ENCODE measurements at regions not wholly inside any gene's neighbourhood (a gene's known extent, or its start where the extent isn't known, plus 50 kb on each side); places are given as distances from the start of the nearest gene placed in this dataset.

DNA sequence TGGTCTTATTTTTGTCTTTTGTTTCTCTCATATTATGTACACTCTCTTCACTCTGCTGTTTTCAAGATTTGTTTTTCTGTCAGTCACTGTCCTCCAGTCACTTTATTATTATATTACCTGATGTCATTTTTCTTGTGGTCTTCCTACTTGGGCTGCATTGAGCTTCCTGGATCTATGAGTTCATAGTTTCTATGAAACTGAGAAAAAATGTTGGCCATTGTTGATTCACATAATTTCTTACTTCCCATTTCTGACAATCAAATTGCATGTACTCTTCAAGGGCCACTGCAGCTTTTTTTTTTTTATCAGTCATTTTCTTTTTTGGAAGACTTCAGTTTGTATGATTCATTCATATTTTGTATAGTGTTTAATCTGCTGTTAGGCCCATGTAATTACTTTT lies 1180.6 kb upstream of the GBE1 start:
- in situ Hi-C loops (cut with HindIII; ENCODE audit: low sequenced_read_pairs) = no loop called here

DNA sequence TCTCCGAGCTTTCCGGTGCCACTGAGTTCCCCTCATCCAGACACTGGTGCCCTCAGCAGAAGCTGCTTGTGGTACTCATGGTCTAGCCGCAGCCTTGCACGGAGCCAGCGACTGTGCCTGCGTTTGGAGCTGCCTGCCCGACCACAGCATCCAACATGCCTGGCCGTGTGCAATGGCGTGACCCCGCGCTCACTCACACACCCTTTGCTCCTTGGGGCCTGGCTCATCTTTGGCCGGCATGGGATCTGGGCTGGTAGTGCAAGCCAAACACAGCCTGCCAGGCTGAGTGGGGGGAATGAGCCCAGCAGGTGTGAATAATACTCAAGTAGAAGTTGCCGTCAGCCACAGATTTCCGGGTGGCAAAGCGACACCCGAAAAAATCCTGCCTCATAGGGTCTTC lies 1178.7 kb upstream of the GBE1 start:
- in situ Hi-C loops (cut with HindIII; ENCODE audit: low sequenced_read_pairs) = no loop called here

- in situ Hi-C loops (cut with HindIII; ENCODE audit: low sequenced_read_pairs) = no loop called here
Measured at GRCh38 chr3:82939491-82940097, 1178.1 kb upstream of the GBE1 start.

- in situ Hi-C loops (cut with HindIII; ENCODE audit: low sequenced_read_pairs) = no loop called here
Measured at GRCh38 chr3:82938821-82939328, 1177.4 kb upstream of the GBE1 start.

- in situ Hi-C loops (cut with HindIII; ENCODE audit: low sequenced_read_pairs) = no loop called here
Measured at GRCh38 chr3:82927309-82928253, 1166.1 kb upstream of the GBE1 start.

DNA sequence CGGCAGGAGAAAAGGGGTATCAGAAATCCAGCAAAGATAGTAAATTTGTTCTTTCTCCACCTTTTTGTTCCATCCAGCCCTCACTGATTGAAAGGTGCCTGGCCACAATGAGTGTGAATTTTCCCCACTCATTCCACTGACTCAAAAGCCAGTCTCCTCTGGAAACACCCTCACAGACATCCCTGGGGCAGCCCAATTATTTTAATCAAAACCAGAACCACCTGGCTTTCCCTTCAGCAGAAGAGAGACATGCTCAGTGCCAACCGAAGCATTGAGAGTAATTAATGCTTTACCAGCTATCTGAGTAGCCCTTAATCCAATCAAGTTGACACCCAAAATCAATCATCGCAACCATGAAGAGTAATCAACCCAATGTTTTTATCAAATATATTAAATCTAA lies 1129.6 kb upstream of the GBE1 start:
- in situ Hi-C loops (cut with HindIII; ENCODE audit: low sequenced_read_pairs) = no loop called here

GRCh38 chr3:82883072-82883471 lies 1121.6 kb upstream of the GBE1 start:
- in situ Hi-C loops (cut with HindIII; ENCODE audit: low sequenced_read_pairs) = no loop called here

GRCh38 chr3:82875401-82875800 lies 1114.0 kb upstream of the GBE1 start:
- in situ Hi-C loops (cut with HindIII; ENCODE audit: low sequenced_read_pairs) = no loop called here

DNA sequence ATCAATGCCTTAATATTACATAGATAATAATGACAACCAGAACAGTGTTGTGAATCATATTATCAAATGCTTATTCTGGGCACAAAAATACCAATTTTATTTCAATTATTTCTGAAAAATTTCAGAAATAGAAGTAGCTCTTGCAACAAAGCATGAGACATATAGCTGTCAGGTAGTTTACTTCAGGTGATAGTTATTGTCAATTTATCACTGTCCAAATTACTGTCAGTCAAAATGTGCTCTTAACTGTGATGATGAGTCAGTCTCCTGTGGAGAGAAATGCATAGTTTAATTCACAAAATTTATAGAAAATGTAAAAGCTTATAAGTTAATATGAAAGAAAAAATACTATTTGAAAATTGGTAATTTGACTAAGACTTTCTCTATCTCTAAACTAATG lies 1078.4 kb upstream of the GBE1 start:
- in situ Hi-C loops (cut with HindIII; ENCODE audit: low sequenced_read_pairs) = no loop called here

DNA sequence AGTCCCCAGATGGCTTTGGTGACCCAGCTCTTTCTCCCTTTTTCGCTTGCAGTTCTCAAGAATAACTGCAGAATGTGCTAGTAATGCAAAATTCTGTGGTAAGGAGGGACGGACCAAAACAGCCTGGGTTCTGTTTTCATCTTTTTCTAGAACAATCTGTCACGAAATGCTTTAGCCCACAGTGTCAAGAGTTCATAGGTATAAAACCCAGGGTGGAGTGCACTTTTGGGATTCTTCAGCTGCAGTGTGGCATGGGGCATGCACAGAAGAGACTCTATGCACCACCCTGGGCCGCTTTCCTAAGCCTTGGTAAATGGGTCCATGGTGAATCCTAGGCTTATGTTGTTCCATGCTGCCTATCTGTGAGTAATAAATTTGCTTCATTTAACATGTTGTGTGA lies 1072.7 kb upstream of the GBE1 start:
- in situ Hi-C loops (cut with HindIII; ENCODE audit: low sequenced_read_pairs) = no loop called here

DNA sequence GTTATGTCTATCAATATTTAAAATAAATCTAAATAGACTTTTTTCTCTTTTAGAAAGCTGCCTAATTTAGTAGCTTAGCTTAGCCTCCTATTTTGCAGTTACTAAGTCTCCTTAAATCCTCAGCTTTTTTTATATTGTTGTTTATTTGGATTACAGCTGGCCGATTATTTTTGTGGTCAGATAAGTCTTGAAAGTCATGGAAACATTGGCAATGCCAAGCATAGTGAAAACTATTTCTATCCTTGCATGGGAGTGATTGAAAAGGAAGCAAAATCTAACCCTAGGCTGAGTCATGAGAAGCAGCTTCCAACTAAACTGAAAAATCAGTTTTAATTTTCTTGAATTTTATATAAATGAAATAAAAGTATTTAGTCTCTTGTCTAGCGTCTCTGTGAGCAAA lies 1063.0 kb upstream of the GBE1 start:
- in situ Hi-C loops (cut with HindIII; ENCODE audit: low sequenced_read_pairs) = no loop called here

- in situ Hi-C loops (cut with HindIII; ENCODE audit: low sequenced_read_pairs) = no loop called here
Measured at GRCh38 chr3:82816086-82816485, 1054.6 kb upstream of the GBE1 start.

DNA sequence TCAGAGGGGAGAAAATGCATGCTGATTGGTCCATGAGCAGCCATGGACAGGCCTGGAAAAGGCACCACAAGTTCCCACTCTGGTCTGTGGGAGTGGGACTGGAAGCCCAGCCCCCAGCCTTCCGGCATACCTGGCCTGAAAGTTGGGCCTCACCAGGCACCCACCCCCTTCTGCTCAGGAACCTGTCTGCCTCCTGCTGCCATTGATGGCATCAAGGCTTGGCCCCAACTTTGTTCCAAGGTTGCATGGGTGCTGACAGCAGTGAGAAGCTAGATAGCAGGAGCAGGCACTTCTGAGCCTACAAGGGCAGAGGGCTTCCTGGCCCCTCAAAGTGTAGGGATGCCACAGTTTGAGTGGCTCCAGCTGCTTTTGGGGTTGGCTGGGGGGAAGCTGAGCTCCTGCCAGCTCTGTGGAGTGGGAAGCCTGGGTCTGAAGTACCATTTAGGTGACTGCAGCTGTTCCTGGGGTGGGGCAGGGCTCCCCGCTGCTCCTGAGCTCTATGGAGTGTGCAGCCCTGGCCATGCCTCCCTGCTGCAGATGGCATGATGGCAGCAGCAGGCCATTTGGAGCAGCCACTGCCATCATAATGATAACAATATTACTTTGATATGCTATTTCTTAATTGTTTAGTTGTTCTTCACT lies 1054.1 kb upstream of the GBE1 start:
- in situ Hi-C loops (cut with HindIII; ENCODE audit: low sequenced_read_pairs) = no loop called here

- in situ Hi-C loops (cut with HindIII; ENCODE audit: low sequenced_read_pairs) = no loop called here
Measured at GRCh38 chr3:82814660-82815059, 1053.2 kb upstream of the GBE1 start.

GRCh38 chr3:82807781-82808180 lies 1046.3 kb upstream of the GBE1 start:
- in situ Hi-C loops (cut with HindIII; ENCODE audit: low sequenced_read_pairs) = no loop called here

DNA sequence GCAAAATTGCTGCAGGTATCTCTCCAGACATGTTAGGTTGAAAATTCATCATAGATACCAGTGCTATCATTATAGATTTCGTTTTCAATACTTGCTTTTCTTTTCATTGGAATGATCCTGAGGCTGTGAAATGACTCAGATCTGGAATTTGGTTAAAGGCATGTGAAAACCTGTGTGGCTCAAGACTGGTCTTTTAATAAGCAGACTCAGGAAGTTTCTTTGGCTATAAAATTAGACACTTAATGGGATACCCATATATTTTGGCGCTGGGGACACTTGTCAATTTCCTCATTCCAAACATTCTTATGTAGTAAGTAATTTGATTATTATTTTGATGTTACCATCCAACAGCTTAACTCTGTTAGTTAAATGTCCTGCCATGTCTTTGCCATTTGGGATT lies 1041.1 kb upstream of the GBE1 start:
- in situ Hi-C loops (cut with HindIII; ENCODE audit: low sequenced_read_pairs) = no loop called here

- in situ Hi-C loops (cut with HindIII; ENCODE audit: low sequenced_read_pairs) = no loop called here
Measured at GRCh38 chr3:82800248-82800647, 1038.8 kb upstream of the GBE1 start.

- in situ Hi-C loops (cut with HindIII; ENCODE audit: low sequenced_read_pairs) = no loop called here
Measured at GRCh38 chr3:82796765-82797164, 1035.3 kb upstream of the GBE1 start.

DNA sequence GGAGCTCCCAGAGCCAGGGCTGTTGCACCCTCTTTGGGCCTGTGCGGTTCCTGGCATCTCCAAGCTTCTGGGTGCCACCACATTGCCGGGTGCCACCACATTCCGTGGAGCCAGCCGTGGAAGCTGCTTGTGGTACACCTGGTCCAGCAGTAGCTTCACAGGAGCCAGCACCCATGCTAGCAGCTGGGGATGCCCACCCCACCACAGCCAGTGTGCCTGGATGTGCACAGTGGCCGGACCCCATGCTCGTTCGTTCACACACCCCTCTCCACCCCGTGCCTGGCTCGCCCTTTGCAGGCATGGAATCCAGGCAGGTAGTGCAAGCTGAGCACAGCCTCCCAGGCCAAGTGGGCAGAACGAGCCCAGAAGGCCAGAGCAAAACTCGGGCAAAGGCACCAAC lies 1029.8 kb upstream of the GBE1 start:
- in situ Hi-C loops (cut with HindIII; ENCODE audit: low sequenced_read_pairs) = no loop called here

DNA sequence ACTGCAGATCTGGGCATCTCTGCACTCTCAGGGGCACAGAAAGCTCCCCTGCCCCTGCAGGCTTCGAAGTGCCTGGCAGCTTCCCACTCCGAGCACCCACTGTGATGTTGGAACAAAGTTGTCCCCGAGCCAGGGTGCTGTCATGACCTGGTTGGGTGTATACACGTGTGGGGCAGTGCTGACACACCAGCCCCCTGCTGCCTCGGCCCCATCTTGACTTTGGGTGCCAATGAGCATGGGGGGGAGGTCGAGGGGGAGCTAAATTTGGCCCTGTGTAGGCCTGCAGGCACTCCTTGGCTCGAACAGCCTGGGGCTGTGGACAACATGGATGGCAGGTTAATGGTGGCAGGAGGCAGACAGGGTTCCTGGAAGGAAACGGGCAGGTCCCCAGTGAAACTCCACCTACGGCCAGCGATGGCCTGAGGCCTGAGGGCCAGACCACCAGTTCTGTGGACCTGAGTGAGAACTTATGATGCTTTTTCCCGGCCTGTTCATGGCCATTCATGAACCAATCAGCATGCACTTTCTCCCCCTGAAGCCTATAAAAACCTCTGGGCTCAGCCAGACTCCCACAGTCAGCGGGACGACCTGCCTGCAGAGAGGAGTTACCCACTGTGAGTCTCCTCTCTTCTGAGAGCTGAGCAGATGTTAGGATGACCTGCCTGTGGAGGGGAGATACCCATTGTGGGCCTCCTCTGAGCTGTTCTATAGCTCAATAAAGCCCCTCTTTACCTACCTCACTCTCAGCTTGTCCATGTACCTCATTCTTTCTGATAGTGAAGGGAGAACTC lies 1029.1 kb upstream of the GBE1 start:
- in situ Hi-C loops (cut with HindIII; ENCODE audit: low sequenced_read_pairs) = no loop called here

GRCh38 chr3:82783194-82783593 lies 1021.7 kb upstream of the GBE1 start:
- in situ Hi-C loops (cut with HindIII; ENCODE audit: low sequenced_read_pairs) = no loop called here

All from DLD1 (cell line).